Fibroblast of the aortic adventitia (primary cell): ENCODE measurements at regions not wholly inside any gene's neighbourhood (a gene's known extent, or its start where the extent isn't known, plus 50 kb on each side); places are given as distances from the start of the nearest gene placed in this dataset.

Experiments used
- DNase-seq: peaks from one replicate; pipeline ENCODE4 v3.0.0-alpha.2; 2010; ENCODE audit warnings: low read depth
- H3K4me3 ChIP-seq: 2 replicates; pipeline ENCODE4 v1.5.1; 2011; ENCODE audit warnings: low read depth, mild to moderate bottlenecking, control low read depth, low read length, moderate library complexity
- CTCF ChIP-seq: IDR thresholded peaks from 2 replicates; pipeline ENCODE4 v1.5.1; 2011; ENCODE audit warnings: mild to moderate bottlenecking, low read length, control low read depth, inconsistent platforms; ENCODE audit not compliant: insufficient read depth

DNA sequence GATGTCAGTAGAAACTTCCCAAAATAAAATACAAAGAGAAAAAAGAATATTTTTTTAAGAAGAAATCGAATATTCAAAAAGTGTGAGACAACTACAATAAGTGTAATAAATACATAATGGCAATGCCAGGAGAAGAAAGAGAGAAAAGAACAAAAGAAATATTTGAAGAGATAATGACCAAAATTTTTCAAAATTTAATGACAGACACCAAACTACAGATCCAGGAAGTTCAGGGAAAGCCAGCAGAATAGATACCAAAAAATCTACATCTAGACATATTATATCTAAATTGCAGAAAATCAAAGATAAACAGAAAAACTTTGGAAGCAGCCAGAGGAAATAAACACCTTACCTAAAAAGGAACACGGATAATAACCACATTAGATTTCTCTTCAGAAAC is 66.8 kb upstream of the CDK1 start:
- DNase-seq = no peak
- H3K4me3 ChIP-seq = no peak overlapping the region
- TF ChIP-seq CTCF = no peak

DNA sequence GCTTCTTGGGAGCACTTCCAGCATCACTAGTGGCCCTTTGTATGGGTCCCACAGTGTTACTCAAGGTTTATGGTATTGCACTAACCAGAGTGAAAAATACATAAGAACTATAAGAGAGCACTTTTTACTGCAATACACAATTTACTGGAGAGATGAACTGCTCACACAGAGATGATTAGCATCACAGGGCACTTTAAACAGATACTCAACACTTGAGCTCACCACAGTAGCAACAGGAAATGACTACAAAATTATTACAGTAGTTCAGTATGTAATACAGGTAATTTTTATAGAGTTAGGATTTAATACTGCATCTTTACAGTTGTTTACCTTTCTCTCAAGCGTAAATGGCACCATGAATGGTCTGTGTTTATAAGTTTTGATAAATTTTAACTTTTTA is 68.2 kb upstream of the CDK1 start:
- no peak for DNase-seq
- H3K4me3 ChIP-seq = no peak overlapping the region
- TF ChIP-seq CTCF = no peak

- no peak for DNase-seq
- no peak for TF ChIP-seq CTCF
Observed at GRCh38 chr10:60708666-60709065, 69.6 kb upstream of the CDK1 start.

DNA sequence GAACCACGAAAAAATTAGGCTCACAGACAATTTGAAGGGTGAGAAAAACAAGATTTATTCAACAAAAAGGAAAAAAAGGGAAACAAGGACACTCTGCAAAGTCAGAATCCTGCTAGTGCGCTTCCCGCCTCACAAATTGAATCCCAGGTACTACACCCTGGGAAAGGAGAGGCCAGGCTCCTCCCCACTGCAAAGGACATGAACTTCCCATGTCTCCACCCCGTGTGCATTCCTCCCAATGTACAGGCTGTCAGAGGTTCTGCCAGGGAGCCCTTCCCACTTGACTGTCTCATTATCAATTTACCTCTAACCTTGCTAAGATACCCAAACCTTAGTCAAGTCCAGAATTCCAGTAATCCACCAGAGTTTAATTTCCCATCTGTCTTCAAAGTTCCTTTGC is 70.4 kb upstream of the CDK1 start:
- DNase-seq = no peak
- H3K4me3 ChIP-seq = no peak overlapping the region
- no peak for TF ChIP-seq CTCF

More at GRCh38 chr10:60708666-60709065, 69.6 kb upstream of the CDK1 start:
- H3K4me3 ChIP-seq = no peak overlapping the region

GRCh38 chr10:60706146-60706545 is 72.1 kb upstream of the CDK1 start:
- no peak for DNase-seq

DNA sequence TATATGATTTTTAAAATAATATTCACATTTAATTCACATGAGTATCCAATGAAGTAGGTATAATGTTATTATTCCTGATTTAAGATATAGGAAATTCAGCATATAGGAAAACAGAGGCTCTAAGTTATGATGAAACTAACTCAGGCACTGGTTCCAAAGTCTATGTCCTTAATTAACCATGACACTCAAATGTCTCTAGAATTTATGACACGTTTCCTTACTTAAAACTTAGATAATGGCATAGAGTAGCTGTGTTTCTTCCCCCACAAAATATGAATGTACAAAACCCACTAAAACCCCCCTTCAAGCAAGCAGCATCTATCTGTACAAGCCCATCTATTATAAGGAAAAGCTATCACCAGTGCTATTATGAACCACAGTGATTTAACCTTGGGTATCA is 72.9 kb upstream of the CDK1 start:
- no peak for TF ChIP-seq CTCF
- no peak overlapping the region for H3K4me3 ChIP-seq
- no peak for DNase-seq

More at GRCh38 chr10:60706146-60706545, 72.1 kb upstream of the CDK1 start:
- TF ChIP-seq CTCF = no peak
- no peak overlapping the region for H3K4me3 ChIP-seq

DNA sequence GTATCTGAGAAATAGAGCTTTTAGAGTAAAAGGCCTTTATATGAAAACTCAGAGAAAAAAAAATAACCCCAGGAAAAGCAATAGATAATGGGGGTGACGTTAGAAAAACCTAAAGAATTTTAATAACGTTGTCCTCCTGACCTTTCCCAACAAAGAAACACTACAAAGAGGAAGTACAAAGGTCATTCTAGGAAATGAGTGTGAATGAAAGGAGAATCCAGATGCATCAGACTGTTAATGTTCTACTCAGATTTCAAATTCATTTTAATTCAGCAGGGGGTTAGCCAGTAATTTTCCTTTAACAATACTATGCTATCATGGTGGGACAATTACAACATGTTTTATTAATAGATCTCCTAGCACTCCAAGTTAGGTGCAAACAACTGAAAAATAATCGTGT is 73.8 kb upstream of the CDK1 start:
- no peak for TF ChIP-seq CTCF
- DNase-seq = no peak
- H3K4me3 ChIP-seq = no peak overlapping the region
